Endothelial cell (in vitro differentiated cells): ENCODE measurements at regions not wholly inside any gene's neighbourhood (a gene's known extent, or its start where the extent isn't known, plus 50 kb on each side); places are given as distances from the start of the nearest gene placed in this dataset.

Source experiments
- DNase-seq: peaks from one replicate; pipeline ENCODE4 v3.0.0; 2021; ENCODE audit warnings: low spot score
- H3K27ac Mint-ChIP-seq: one replicate; pipeline ENCODE4 v1.8.0; 2021; ENCODE audit warnings: mixed read lengths, inconsistent platforms; ENCODE audit not compliant: unreplicated experiment
- H3K27me3 Mint-ChIP-seq: one replicate; pipeline ENCODE4 v1.8.0; 2021; ENCODE audit warnings: mild to moderate bottlenecking, moderate library complexity, mixed read lengths, inconsistent platforms; ENCODE audit not compliant: unreplicated experiment
- H3K36me3 Mint-ChIP-seq: one replicate; pipeline ENCODE4 v1.8.0; 2021; ENCODE audit warnings: mild to moderate bottlenecking, low read depth, mixed read lengths, inconsistent platforms; ENCODE audit not compliant: unreplicated experiment
- H3K4me1 Mint-ChIP-seq: one replicate; pipeline ENCODE4 v1.8.0; 2021; ENCODE audit warnings: mild to moderate bottlenecking, mixed read lengths, inconsistent platforms; ENCODE audit not compliant: unreplicated experiment
- H3K4me3 Mint-ChIP-seq: one replicate; pipeline ENCODE4 v1.8.0; 2021; ENCODE audit warnings: mild to moderate bottlenecking, mixed read lengths, inconsistent platforms; ENCODE audit not compliant: unreplicated experiment
- H3K9me3 Mint-ChIP-seq: one replicate; pipeline ENCODE4 v1.8.0; 2021; ENCODE audit warnings: mixed read lengths, inconsistent platforms; ENCODE audit not compliant: unreplicated experiment
- TF ChIP-seq, protein P1 (sequence below): fragments of 200-600 bp; sonication (generic); IDR thresholded peaks from one replicate; pipeline ENCODE4 v1.5.0; 2021; ENCODE audit warnings: antibody characterized with exemption; ENCODE audit not compliant: unreplicated experiment

- H3K4me3 Mint-ChIP-seq: no peak overlapping the region
- no peaks in the 10 kb centered on the region for H3K36me3 Mint-ChIP-seq
- TF ChIP-seq, protein P1, sequence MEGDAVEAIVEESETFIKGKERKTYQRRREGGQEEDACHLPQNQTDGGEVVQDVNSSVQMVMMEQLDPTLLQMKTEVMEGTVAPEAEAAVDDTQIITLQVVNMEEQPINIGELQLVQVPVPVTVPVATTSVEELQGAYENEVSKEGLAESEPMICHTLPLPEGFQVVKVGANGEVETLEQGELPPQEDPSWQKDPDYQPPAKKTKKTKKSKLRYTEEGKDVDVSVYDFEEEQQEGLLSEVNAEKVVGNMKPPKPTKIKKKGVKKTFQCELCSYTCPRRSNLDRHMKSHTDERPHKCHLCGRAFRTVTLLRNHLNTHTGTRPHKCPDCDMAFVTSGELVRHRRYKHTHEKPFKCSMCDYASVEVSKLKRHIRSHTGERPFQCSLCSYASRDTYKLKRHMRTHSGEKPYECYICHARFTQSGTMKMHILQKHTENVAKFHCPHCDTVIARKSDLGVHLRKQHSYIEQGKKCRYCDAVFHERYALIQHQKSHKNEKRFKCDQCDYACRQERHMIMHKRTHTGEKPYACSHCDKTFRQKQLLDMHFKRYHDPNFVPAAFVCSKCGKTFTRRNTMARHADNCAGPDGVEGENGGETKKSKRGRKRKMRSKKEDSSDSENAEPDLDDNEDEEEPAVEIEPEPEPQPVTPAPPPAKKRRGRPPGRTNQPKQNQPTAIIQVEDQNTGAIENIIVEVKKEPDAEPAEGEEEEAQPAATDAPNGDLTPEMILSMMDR: no peak
- no peak for DNase-seq
- H3K9me3 Mint-ChIP-seq: no peaks in the 10 kb centered on the region
- H3K27ac Mint-ChIP-seq: no peak overlapping the region
- H3K27me3 Mint-ChIP-seq: no peaks in the 10 kb centered on the region
- H3K4me1 Mint-ChIP-seq: no peaks in the 10 kb centered on the region
These were observed 304.7 kb upstream of the GATB start for GRCh38 chr4:152065545-152065944.

DNA sequence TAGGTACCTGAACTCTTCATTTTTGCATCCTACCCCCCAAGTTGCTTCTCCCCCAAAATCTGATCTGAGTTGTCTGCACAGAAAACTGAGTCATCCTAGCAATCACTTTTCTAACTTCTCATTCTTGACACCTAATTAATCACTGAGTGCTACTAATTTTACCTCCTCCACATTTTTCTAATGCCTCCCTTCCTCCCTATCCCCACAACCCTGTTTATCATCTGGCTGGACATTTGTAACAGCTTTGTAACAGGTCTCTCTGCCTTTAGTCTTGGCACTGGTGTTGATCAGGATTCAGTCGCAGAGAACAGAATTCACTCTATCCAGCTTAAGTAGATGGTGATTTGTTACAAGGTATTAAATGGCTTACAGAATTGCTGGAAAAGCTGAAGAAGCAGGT, 303.9 kb upstream of the GATB start:
- no peak overlapping the region for H3K27ac Mint-ChIP-seq
- no peaks in the 10 kb centered on the region for H3K27me3 Mint-ChIP-seq
- TF ChIP-seq, protein P1: no peak
- DNase-seq: no peak
- no peaks in the 10 kb centered on the region for H3K36me3 Mint-ChIP-seq
- H3K4me3 Mint-ChIP-seq: no peak overlapping the region
- H3K9me3 Mint-ChIP-seq: no peaks in the 10 kb centered on the region
- no peaks in the 10 kb centered on the region for H3K4me1 Mint-ChIP-seq

DNA sequence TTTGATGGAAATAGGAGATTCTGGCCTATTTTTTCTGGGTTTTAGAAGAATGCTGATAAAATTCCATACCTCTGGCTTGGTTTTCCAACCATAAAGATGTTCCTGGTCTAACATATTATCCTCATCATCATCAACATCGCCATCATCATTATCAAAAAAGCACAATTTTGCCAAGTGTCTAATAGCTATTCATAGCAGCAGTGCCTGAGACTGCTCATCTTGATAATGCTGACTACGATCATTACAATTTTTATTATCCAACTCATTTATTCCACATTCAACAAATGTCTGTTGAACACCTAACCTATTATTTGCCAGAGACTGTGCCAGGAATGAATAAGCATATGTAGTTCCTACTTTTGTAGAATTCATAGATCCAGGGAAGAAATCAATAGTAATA, 303.5 kb upstream of the GATB start:
- no peaks in the 10 kb centered on the region for H3K4me1 Mint-ChIP-seq
- H3K9me3 Mint-ChIP-seq: no peaks in the 10 kb centered on the region
- TF ChIP-seq, protein P1: no peak
- H3K27ac Mint-ChIP-seq: no peak overlapping the region
- no peaks in the 10 kb centered on the region for H3K27me3 Mint-ChIP-seq
- DNase-seq: no peak
- H3K36me3 Mint-ChIP-seq: no peaks in the 10 kb centered on the region
- no peak overlapping the region for H3K4me3 Mint-ChIP-seq

DNA sequence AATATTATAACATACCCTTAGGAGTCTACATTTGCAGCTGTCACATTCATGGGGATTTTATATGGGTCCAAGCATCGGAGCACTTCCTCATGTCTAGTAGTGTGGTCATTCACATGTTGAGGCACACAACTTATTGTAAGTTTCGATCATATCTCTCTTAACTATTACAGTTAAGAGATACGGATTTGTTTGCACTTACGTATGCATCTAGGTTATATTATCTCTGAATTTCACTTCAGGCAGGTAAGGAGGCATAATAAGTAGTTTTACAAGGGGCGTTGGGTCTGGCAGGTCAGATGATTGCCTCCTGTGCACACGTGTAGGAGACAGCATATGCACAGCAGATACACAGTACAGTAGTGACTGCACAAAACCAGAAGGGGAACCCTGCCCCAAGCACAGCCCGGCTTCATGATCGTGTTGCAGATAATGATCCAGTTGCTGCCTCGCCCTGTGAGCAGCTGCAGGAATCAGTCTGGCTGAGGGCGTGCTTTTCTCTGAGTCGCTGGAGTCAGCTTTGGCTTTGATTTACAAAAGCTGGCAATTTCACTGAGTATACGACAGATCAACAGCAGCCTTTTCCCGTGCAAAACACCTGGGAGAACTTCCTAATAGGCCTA, 302.9 kb upstream of the GATB start:
- no peaks in the 10 kb centered on the region for H3K4me1 Mint-ChIP-seq
- H3K4me3 Mint-ChIP-seq: no peak overlapping the region
- TF ChIP-seq, protein P1: no peak
- DNase-seq: no peak
- no peaks in the 10 kb centered on the region for H3K36me3 Mint-ChIP-seq
- H3K27ac Mint-ChIP-seq: no peak overlapping the region
- no peaks in the 10 kb centered on the region for H3K9me3 Mint-ChIP-seq
- H3K27me3 Mint-ChIP-seq: no peaks in the 10 kb centered on the region

DNA sequence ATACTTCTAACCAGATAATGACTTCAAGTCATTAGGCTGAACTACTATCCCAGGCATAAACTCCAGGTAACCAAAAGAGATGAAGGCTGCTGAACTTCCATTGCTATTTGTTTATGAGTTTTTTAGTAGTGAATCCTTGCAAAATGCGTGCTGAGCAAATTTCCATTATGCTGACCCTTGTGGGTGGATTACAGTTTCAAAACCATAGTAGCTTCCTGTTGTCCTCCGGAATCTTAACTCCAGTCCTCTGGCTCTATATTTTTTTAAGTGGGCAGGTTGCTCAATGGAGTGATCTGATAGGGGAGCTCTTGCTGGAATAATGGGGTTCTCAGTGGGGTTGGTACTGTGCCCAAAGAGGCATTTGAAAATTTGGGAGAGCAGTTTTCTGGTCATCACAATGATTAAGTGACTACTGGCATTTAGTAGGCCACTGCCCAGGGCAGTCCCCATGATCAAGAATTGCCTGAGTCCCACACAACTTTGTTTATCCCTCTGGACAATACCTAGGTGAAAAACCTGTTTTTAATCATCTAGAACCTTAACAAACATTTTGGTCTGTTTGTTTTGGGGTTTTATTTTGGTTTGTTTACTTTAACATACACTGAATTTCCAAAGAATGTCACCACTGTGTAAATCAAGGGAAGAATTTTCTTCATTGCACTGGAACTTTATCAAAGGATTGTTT, 302.3 kb upstream of the GATB start:
- no peak for DNase-seq
- no peaks in the 10 kb centered on the region for H3K36me3 Mint-ChIP-seq
- TF ChIP-seq, protein P1: no peak
- no peaks in the 10 kb centered on the region for H3K4me1 Mint-ChIP-seq
- H3K27me3 Mint-ChIP-seq: no peaks in the 10 kb centered on the region
- H3K27ac Mint-ChIP-seq: no peak overlapping the region
- no peaks in the 10 kb centered on the region for H3K9me3 Mint-ChIP-seq
- H3K4me3 Mint-ChIP-seq: no peak overlapping the region
